ENCODE measurements at regions not wholly inside any gene's neighbourhood (a gene's known extent, or its start where the extent isn't known, plus 50 kb on each side); places are given as distances from the start of the nearest gene placed in this dataset.

GRCh38 chr3:152635389-152635788 is 199.5 kb upstream of the P2RY1 start:
- in situ Hi-C loops (cut with MboI; ENCODE audit: low pct_unique_long_range_greater_than_20kb, low sequenced_read_pairs, unreplicated experiment) = no loop called here
- TF ChIP-seq CTCF (IDR thresholded peaks at IDR 0.05; ENCODE audit: extremely low read depth, insufficient read depth, missing control alignments) = no peak
- no peak for DNase-seq (ENCODE audit: low spot score)

- DNase-seq (ENCODE audit: low spot score) = no peak
- in situ Hi-C loops (cut with MboI; ENCODE audit: low pct_unique_long_range_greater_than_20kb, low sequenced_read_pairs, unreplicated experiment) = no loop called here
- TF ChIP-seq CTCF (IDR thresholded peaks at IDR 0.05; ENCODE audit: extremely low read depth, insufficient read depth, missing control alignments) = no peak
Measured at GRCh38 chr3:152636651-152637050, 198.3 kb upstream of the P2RY1 start.

- DNase-seq (ENCODE audit: low spot score) = no peak
- no peak for TF ChIP-seq CTCF (IDR thresholded peaks at IDR 0.05; ENCODE audit: extremely low read depth, insufficient read depth, missing control alignments)
- in situ Hi-C loops (cut with MboI; ENCODE audit: low pct_unique_long_range_greater_than_20kb, low sequenced_read_pairs, unreplicated experiment) = no loop called here
Measured at GRCh38 chr3:152638214-152638613, 196.7 kb upstream of the P2RY1 start.

GRCh38 chr3:152638707-152639450 is 196.1 kb upstream of the P2RY1 start:
- TF ChIP-seq CTCF (IDR thresholded peaks at IDR 0.05; ENCODE audit: extremely low read depth, insufficient read depth, missing control alignments) = no peak
- in situ Hi-C loops (cut with MboI; ENCODE audit: low pct_unique_long_range_greater_than_20kb, low sequenced_read_pairs, unreplicated experiment) = no loop called here
- DNase-seq (ENCODE audit: low spot score) = no peak

- no peak for DNase-seq (ENCODE audit: low spot score)
- in situ Hi-C loops (cut with MboI; ENCODE audit: low pct_unique_long_range_greater_than_20kb, low sequenced_read_pairs, unreplicated experiment) = no loop called here
- TF ChIP-seq CTCF (IDR thresholded peaks at IDR 0.05; ENCODE audit: extremely low read depth, insufficient read depth, missing control alignments) = no peak
Measured at GRCh38 chr3:152641198-152641597, 193.7 kb upstream of the P2RY1 start.

GRCh38 chr3:152642658-152643057 is 192.3 kb upstream of the P2RY1 start:
- in situ Hi-C loops (cut with MboI; ENCODE audit: low pct_unique_long_range_greater_than_20kb, low sequenced_read_pairs, unreplicated experiment) = no loop called here

More at GRCh38 chr3:152642658-152643057, 192.3 kb upstream of the P2RY1 start:
- no peak for TF ChIP-seq CTCF (IDR thresholded peaks at IDR 0.05; ENCODE audit: extremely low read depth, insufficient read depth, missing control alignments)
- DNase-seq (ENCODE audit: low spot score) = no peak
